ENCODE measurements at regions not wholly inside any gene's neighbourhood (a gene's known extent, or its start where the extent isn't known, plus 50 kb on each side); places are given as distances from the start of the nearest gene placed in this dataset.

- no peak for DNase-seq
Measured at GRCh38 chr3:19093084-19093483, 55.2 kb upstream of the KCNH8 start.

- no peak for DNase-seq
Measured at GRCh38 chr3:19077388-19077787, 70.9 kb upstream of the KCNH8 start.

- DNase-seq, result no peak
Measured at GRCh38 chr3:19075037-19075436, 73.3 kb upstream of the KCNH8 start.

- no peak for DNase-seq
Measured at GRCh38 chr3:19074257-19074900, 73.9 kb upstream of the KCNH8 start.

GRCh38 chr3:19073341-19074105 is 74.8 kb upstream of the KCNH8 start:
- no peak for DNase-seq

- DNase-seq, result no peak
Measured at GRCh38 chr3:19070325-19070724, 78.0 kb upstream of the KCNH8 start.

GRCh38 chr3:19065027-19065426 is 83.3 kb upstream of the KCNH8 start:
- DNase-seq, result no peak

GRCh38 chr3:19063936-19064335 is 84.4 kb upstream of the KCNH8 start:
- no peak for DNase-seq

- no peak for DNase-seq
Measured at GRCh38 chr3:19060404-19060803, 87.9 kb upstream of the KCNH8 start.

GRCh38 chr3:19052874-19053273 is 95.4 kb upstream of the KCNH8 start:
- DNase-seq, result no peak

- no peak for DNase-seq
Measured at GRCh38 chr3:19046440-19046839, 101.9 kb upstream of the KCNH8 start.

GRCh38 chr3:19030522-19030839 is 117.8 kb upstream of the KCNH8 start:
- DNase-seq, result no peak

- no peak for DNase-seq
Measured at GRCh38 chr3:19029837-19030521, 118.3 kb upstream of the KCNH8 start.

- no peak for DNase-seq
Measured at GRCh38 chr3:19025441-19025840, 122.9 kb upstream of the KCNH8 start.

- DNase-seq, result no peak
Measured at GRCh38 chr3:19022546-19022945, 125.8 kb upstream of the KCNH8 start.

GRCh38 chr3:19016851-19017250 is 131.5 kb upstream of the KCNH8 start:
- no peak for DNase-seq

GRCh38 chr3:19013879-19014278 is 134.4 kb upstream of the KCNH8 start:
- DNase-seq, result no peak

GRCh38 chr3:19012846-19013245 is 135.5 kb upstream of the KCNH8 start:
- no peak for DNase-seq

GRCh38 chr3:19002606-19003005 is 145.7 kb upstream of the KCNH8 start:
- no peak for DNase-seq

- DNase-seq, result no peak
Measured at GRCh38 chr3:18998069-18998468, 150.2 kb upstream of the KCNH8 start.

GRCh38 chr3:18992709-18993108 is 155.6 kb upstream of the KCNH8 start:
- DNase-seq, result no peak

GRCh38 chr3:18989237-18989795 is 159.0 kb upstream of the KCNH8 start:
- DNase-seq, result no peak

GRCh38 chr3:18988614-18989229 is 159.6 kb upstream of the KCNH8 start:
- no peak for DNase-seq

Data from GF-D8 (cell line).